ENCODE measurements at regions not wholly inside any gene's neighbourhood (a gene's known extent, or its start where the extent isn't known, plus 50 kb on each side); places are given as distances from the start of the nearest gene placed in this dataset.
"Not testable (repeated sequence)": the region's sequence is repeated elsewhere in the genome, so short reads cannot be mapped to it uniquely, and the experiment has no call there.

GRCh38 chr12:92411687-92412086 lies 266.0 kb upstream of the BTG1 start:
- Histone ChIP-seq H3K4me1 (ENCODE audit: insufficient read depth, poor library complexity, severe bottlenecking) (no peaks in the 10 kb centered on the region), H3K27ac (ENCODE audit: poor library complexity, severe bottlenecking) (no peak overlapping the region), H3K4me3 (ENCODE audit: severe bottlenecking) (no peak overlapping the region), H3K36me3 (ENCODE audit: low read depth) (no peaks in the 10 kb centered on the region), H3K27me3 (ENCODE audit: insufficient read depth, poor library complexity, severe bottlenecking) (no peaks in the 10 kb centered on the region), H3K9me3 (ENCODE audit: severe bottlenecking) (no peaks in the 10 kb centered on the region)
- no peak for DNase-seq (ENCODE audit: low spot score)
- TF ChIP-seq CTCF (IDR thresholded peaks at IDR 0.05; ENCODE audit: poor library complexity, severe bottlenecking), result no peak
- ATAC-seq (ENCODE audit: low read depth), result no peak

- H3K4me3 ChIP-seq (ENCODE audit: severe bottlenecking), result no peak overlapping the region
- peak; percentile 57 for TF ChIP-seq CTCF (IDR thresholded peaks at IDR 0.05; ENCODE audit: poor library complexity, severe bottlenecking)
- no peaks in the 10 kb centered on the region for H3K27me3 ChIP-seq (ENCODE audit: insufficient read depth, poor library complexity, severe bottlenecking)
- DNase-seq (ENCODE audit: low spot score) (no peak), ATAC-seq (ENCODE audit: low read depth) (peak; percentile 51; the same call in 1 of the 3 replicates)
- no peak overlapping the region for H3K27ac ChIP-seq (ENCODE audit: poor library complexity, severe bottlenecking)
- H3K36me3 ChIP-seq (ENCODE audit: low read depth), result no peaks in the 10 kb centered on the region
- H3K4me1 ChIP-seq (ENCODE audit: insufficient read depth, poor library complexity, severe bottlenecking), result no peaks in the 10 kb centered on the region
- H3K9me3 ChIP-seq (ENCODE audit: severe bottlenecking), result no peaks in the 10 kb centered on the region
These were observed 262.6 kb upstream of the BTG1 start for GRCh38 chr12:92408072-92408900.

GRCh38 chr12:92406404-92407070 lies 260.9 kb upstream of the BTG1 start:
- not testable (repeated sequence) for ATAC-seq (ENCODE audit: low read depth)

GRCh38 chr12:92405801-92406251 lies 260.2 kb upstream of the BTG1 start:
- not testable (repeated sequence) for H3K27ac ChIP-seq (ENCODE audit: poor library complexity, severe bottlenecking); H3K9me3 ChIP-seq (ENCODE audit: severe bottlenecking); H3K4me1 ChIP-seq (ENCODE audit: insufficient read depth, poor library complexity, severe bottlenecking); ATAC-seq (ENCODE audit: low read depth); H3K36me3 ChIP-seq (ENCODE audit: low read depth); H3K4me3 ChIP-seq (ENCODE audit: severe bottlenecking); H3K27me3 ChIP-seq (ENCODE audit: insufficient read depth, poor library complexity, severe bottlenecking); DNase-seq (ENCODE audit: low spot score)

More at GRCh38 chr12:92406404-92407070, 260.9 kb upstream of the BTG1 start:
- H3K4me1 ChIP-seq (ENCODE audit: insufficient read depth, poor library complexity, severe bottlenecking); H3K27me3 ChIP-seq (ENCODE audit: insufficient read depth, poor library complexity, severe bottlenecking); DNase-seq (ENCODE audit: low spot score); H3K27ac ChIP-seq (ENCODE audit: poor library complexity, severe bottlenecking); H3K4me3 ChIP-seq (ENCODE audit: severe bottlenecking); H3K9me3 ChIP-seq (ENCODE audit: severe bottlenecking); H3K36me3 ChIP-seq (ENCODE audit: low read depth): not testable (repeated sequence)

- H3K36me3 ChIP-seq (ENCODE audit: low read depth), result no peaks in the 10 kb centered on the region
- no peaks in the 10 kb centered on the region for H3K27me3 ChIP-seq (ENCODE audit: insufficient read depth, poor library complexity, severe bottlenecking)
- DNase-seq (ENCODE audit: low spot score), result no peak
- H3K27ac ChIP-seq (ENCODE audit: poor library complexity, severe bottlenecking), result no peak overlapping the region
- no peak for TF ChIP-seq CTCF (IDR thresholded peaks at IDR 0.05; ENCODE audit: poor library complexity, severe bottlenecking)
- no peaks in the 10 kb centered on the region for H3K4me1 ChIP-seq (ENCODE audit: insufficient read depth, poor library complexity, severe bottlenecking)
- no peak overlapping the region for H3K4me3 ChIP-seq (ENCODE audit: severe bottlenecking)
- ATAC-seq (ENCODE audit: low read depth), result no peak
- no peaks in the 10 kb centered on the region for H3K9me3 ChIP-seq (ENCODE audit: severe bottlenecking)
These were observed 259.3 kb upstream of the BTG1 start for GRCh38 chr12:92404921-92405320.
